Loucy (cell line): ENCODE measurements at regions not wholly inside any gene's neighbourhood (a gene's known extent, or its start where the extent isn't known, plus 50 kb on each side); places are given as distances from the start of the nearest gene placed in this dataset.

Source experiments
- CTCF ChIP-seq: fragments of 200-600 bp; sonication (generic); conservative IDR thresholded peaks from 2 replicates; pipeline ENCODE4 v1.5.1; 2014; ENCODE audit warnings: mild to moderate bottlenecking, antibody characterized with exemption, low read length
- EZH2phosphoT487 ChIP-seq: fragments of 200-600 bp; IDR thresholded peaks from 2 replicates; pipeline ENCODE4 v1.6.1; 2018; ENCODE audit warnings: antibody characterized with exemption, mild to moderate bottlenecking, moderate library complexity, borderline replicate concordance

GRCh38 chr10:42475168-42476098 lies 162.9 kb downstream of the ZNF33B start:
- TF ChIP-seq CTCF = no peak
- TF ChIP-seq EZH2phosphoT487 = no peak
